ENCODE measurements at regions not wholly inside any gene's neighbourhood (a gene's known extent, or its start where the extent isn't known, plus 50 kb on each side); places are given as distances from the start of the nearest gene placed in this dataset.

DNA sequence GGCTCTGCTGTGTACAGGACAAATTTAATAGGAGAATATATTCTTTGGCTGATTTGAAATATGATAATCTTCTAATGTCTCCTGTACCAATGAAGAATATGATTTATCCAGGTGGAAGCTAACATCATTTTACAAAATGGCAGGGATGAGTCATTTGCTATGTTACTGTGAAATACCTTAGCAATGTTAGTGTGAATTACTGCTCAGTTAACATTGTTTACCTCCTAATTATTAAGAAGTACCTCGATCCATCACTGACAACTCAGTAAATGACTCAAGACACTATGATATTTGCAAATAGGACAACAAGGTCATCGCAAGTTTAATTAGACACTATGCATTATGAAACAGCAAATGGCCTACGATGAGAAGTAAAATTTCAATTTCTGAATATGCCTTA lies 309.1 kb upstream of the EDNRB start:
- TF ChIP-seq, protein P1, sequence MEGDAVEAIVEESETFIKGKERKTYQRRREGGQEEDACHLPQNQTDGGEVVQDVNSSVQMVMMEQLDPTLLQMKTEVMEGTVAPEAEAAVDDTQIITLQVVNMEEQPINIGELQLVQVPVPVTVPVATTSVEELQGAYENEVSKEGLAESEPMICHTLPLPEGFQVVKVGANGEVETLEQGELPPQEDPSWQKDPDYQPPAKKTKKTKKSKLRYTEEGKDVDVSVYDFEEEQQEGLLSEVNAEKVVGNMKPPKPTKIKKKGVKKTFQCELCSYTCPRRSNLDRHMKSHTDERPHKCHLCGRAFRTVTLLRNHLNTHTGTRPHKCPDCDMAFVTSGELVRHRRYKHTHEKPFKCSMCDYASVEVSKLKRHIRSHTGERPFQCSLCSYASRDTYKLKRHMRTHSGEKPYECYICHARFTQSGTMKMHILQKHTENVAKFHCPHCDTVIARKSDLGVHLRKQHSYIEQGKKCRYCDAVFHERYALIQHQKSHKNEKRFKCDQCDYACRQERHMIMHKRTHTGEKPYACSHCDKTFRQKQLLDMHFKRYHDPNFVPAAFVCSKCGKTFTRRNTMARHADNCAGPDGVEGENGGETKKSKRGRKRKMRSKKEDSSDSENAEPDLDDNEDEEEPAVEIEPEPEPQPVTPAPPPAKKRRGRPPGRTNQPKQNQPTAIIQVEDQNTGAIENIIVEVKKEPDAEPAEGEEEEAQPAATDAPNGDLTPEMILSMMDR (conservative IDR thresholded peaks at IDR 0.05; ENCODE audit: low read depth, low read length): no peak
- no peak for TF ChIP-seq EZH2 (IDR thresholded peaks at IDR 0.05; ENCODE audit: borderline replicate concordance, low read depth, low read length, poor library complexity, severe bottlenecking)
